IMR-90 (cell line): ENCODE measurements at regions not wholly inside any gene's neighbourhood (a gene's known extent, or its start where the extent isn't known, plus 50 kb on each side); places are given as distances from the start of the nearest gene placed in this dataset.

Source experiments
- MAZ ChIP-seq: IDR thresholded peaks from 2 replicates; pipeline ENCODE4 v1.6.1; 2012; ENCODE audit warnings: low read depth, mild to moderate bottlenecking, low read length, improper control_type of control experiment, moderate library complexity, borderline replicate concordance
- POLR2A ChIP-seq: IDR thresholded peaks from 2 replicates; pipeline ENCODE4 v1.6.1; 2012; ENCODE audit warnings: mild to moderate bottlenecking, low read depth, low read length
- TF ChIP-seq, protein P1 (sequence below): conservative IDR thresholded peaks from 2 replicates; pipeline ENCODE4 v1.5.1; 2012; ENCODE audit warnings: mild to moderate bottlenecking, low read depth, low read length, improper control_type of control experiment

DNA sequence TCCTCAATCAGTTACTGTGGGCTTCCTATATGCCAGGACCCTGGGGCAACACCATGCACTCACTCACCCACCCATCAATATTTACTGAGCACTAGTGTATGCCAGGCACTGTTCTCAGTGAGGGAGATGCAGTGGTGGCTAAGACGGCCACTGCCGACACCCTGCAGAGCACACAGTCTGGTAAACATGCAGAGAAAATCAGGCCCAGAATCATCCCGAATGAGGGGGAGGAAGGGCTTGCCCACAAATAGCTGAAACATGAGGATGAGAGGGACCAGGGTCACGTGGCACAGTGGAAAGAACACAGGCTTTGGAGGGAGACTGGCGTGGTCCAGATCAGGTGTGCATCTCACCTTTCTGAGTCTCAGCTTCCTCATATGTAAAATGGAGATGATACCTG lies 89.2 kb upstream of the IGSF21 start:
- TF ChIP-seq POLR2A (no peak), MAZ (no peak)
- TF ChIP-seq, protein P1, sequence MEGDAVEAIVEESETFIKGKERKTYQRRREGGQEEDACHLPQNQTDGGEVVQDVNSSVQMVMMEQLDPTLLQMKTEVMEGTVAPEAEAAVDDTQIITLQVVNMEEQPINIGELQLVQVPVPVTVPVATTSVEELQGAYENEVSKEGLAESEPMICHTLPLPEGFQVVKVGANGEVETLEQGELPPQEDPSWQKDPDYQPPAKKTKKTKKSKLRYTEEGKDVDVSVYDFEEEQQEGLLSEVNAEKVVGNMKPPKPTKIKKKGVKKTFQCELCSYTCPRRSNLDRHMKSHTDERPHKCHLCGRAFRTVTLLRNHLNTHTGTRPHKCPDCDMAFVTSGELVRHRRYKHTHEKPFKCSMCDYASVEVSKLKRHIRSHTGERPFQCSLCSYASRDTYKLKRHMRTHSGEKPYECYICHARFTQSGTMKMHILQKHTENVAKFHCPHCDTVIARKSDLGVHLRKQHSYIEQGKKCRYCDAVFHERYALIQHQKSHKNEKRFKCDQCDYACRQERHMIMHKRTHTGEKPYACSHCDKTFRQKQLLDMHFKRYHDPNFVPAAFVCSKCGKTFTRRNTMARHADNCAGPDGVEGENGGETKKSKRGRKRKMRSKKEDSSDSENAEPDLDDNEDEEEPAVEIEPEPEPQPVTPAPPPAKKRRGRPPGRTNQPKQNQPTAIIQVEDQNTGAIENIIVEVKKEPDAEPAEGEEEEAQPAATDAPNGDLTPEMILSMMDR = no peak
